ENCODE measurements at regions not wholly inside any gene's neighbourhood (a gene's known extent, or its start where the extent isn't known, plus 50 kb on each side); places are given as distances from the start of the nearest gene placed in this dataset.

GRCh38 chr6:1080453-1081337 lies 231.2 kb upstream of the FOXQ1 start:
- TF ChIP-seq CTCF (conservative IDR thresholded peaks at IDR 0.05 in 1 of 2, IDR thresholded peaks at IDR 0.05 in 1 of 2; ENCODE audit: low read depth in 1 of 2, low read length in 2 of 2) (no peak), EZH2 (IDR thresholded peaks at IDR 0.05; ENCODE audit: low read length, missing control alignments) (no peak)
